ENCODE measurements at regions not wholly inside any gene's neighbourhood (a gene's known extent, or its start where the extent isn't known, plus 50 kb on each side); places are given as distances from the start of the nearest gene placed in this dataset.

GRCh38 chr4:58711039-58711438, 1600.9 kb upstream of the IGFBP7 start (continued):
- TF ChIP-seq ARID4A (CRISPR knock-in tag; IDR thresholded peaks at IDR 0.05; ENCODE audit: borderline replicate concordance) (no peak), NFKB2 (CRISPR knock-in tag; IDR thresholded peaks at IDR 0.05; ENCODE audit: borderline replicate concordance) (no peak), HDAC6 (IDR thresholded peaks at IDR 0.05; ENCODE audit: low read depth, low read length) (no peak), MTA1 (CRISPR knock-in tag; IDR thresholded peaks at IDR 0.05; ENCODE audit: borderline replicate concordance) (no peak), ZNF33B (CRISPR knock-in tag; IDR thresholded peaks at IDR 0.05) (no peak)

- ATAC-seq: no peak
- H3K27me3 ChIP-seq (ENCODE audit: control insufficient read depth in 1 of 2, insufficient read depth in 2 of 2, low read length in 2 of 2): no peaks in the 10 kb centered on the region; a peak in 1 of 5 replicates
- no peak overlapping the region for H3K4me2 ChIP-seq (ENCODE audit: low read depth, low read length)
- WGBS (ENCODE audit: low lambda C conversion rate): 3% methylated on average over 1 of the region's 1 CpG
- no peaks in the 10 kb centered on the region for H4K20me1 ChIP-seq (ENCODE audit: insufficient read depth, low read length)
- no peak overlapping the region for H3K4me3 ChIP-seq (replicated peaks in 1 of 3; ENCODE audit: insufficient read depth in 1 of 3, low read depth in 2 of 3, low read length in 3 of 3)
- no TSS peak for BruUV-seq (replicated peaks)
- ChIA-PET CTCF (ENCODE audit: low intra/inter-chr PET ratio, low total read pairs) (no interaction called here), POLR2A (no interaction called here)
- no peaks in the 10 kb centered on the region for H3K36me3 ChIP-seq (replicated peaks in 1 of 2; ENCODE audit: control insufficient read depth in 1 of 2, insufficient read depth in 2 of 2, low read length in 2 of 2)
- no peak for DNase-seq (ENCODE audit: low spot score)
- intact Hi-C loops (cut with micrococcal nuclease; ENCODE audit: unreplicated experiment) (no loop called here), in situ Hi-C loops (cut with HindIII; ENCODE audit: extremely low pct_ligation_motif_present, low pct_unique_long_range_greater_than_20kb) (no loop called here)
- H2AFZ ChIP-seq (ENCODE audit: low read length): no peak overlapping the region
- no peak overlapping the region for H3K9ac ChIP-seq (ENCODE audit: insufficient read depth, low read depth, low read length)
- FAIRE-seq: no peak
- no peaks in the 10 kb centered on the region for H3K79me2 ChIP-seq (ENCODE audit: insufficient read depth, low read length)
- peaks cover 17% of the 10 kb centered on the region for H3K9me3 ChIP-seq (ENCODE audit: low read length)
- H3K27ac ChIP-seq (ENCODE audit: extremely low read length, insufficient read depth, low read length): no peak overlapping the region
- no peaks in the 10 kb centered on the region for H3K4me1 ChIP-seq (ENCODE audit: insufficient read depth, low read length)
- TF ChIP-seq ZNF362 (CRISPR knock-in tag; IDR thresholded peaks at IDR 0.05; ENCODE audit: borderline replicate concordance): no peak
- TF ChIP-seq ZSCAN30 (CRISPR knock-in tag; IDR thresholded peaks at IDR 0.05): no peak
- no peak for TF ChIP-seq AGO1 (IDR thresholded peaks at IDR 0.05; ENCODE audit: low read depth, low read length, poor library complexity, severe bottlenecking)
- no peak for TF ChIP-seq TRAFD1 (CRISPR knock-in tag; IDR thresholded peaks at IDR 0.05; ENCODE audit: borderline replicate concordance)
- no peak for TF ChIP-seq ZNF678 (CRISPR knock-in tag; IDR thresholded peaks at IDR 0.05)
- no peak for TF ChIP-seq ZNF234 (CRISPR knock-in tag; conservative IDR thresholded peaks at IDR 0.05)
- no peak for TF ChIP-seq TCF7L2 (IDR thresholded peaks at IDR 0.05; ENCODE audit: low read depth, low read length)
- no peak for TF ChIP-seq FOXK1 (CRISPR knock-in tag; IDR thresholded peaks at IDR 0.05; ENCODE audit: borderline replicate concordance, low read depth)
- no peak for TF ChIP-seq KDM2A (CRISPR knock-in tag; IDR thresholded peaks at IDR 0.05; ENCODE audit: borderline replicate concordance, low read depth)
- TF ChIP-seq EEA1 (CRISPR knock-in tag; IDR thresholded peaks at IDR 0.05; ENCODE audit: borderline replicate concordance): no peak
- no peak for TF ChIP-seq HNF4G (IDR thresholded peaks at IDR 0.05; ENCODE audit: borderline replicate concordance, low read depth, low read length)
- TF ChIP-seq HNF4G (CRISPR knock-in tag; IDR thresholded peaks at IDR 0.05; ENCODE audit: borderline replicate concordance, low read depth): no peak
Measured at GRCh38 chr4:58688568-58688967, 1578.4 kb upstream of the IGFBP7 start.

Measured in HepG2 (cell line).